GM18858 (cell line): ENCODE measurements at regions not wholly inside any gene's neighbourhood (a gene's known extent, or its start where the extent isn't known, plus 50 kb on each side); places are given as distances from the start of the nearest gene placed in this dataset.
A peak's percentile ranks its signal among the peaks of the same experiment; 100 is the strongest.

Experiments
- ATAC-seq: cut with Tn5 transposase; IDR thresholded peaks from one replicate; pipeline ENCODE4 v1.9.1; 2021; ENCODE audit not compliant: unreplicated experiment

- no peak for ATAC-seq
Measured at GRCh38 chr4:166600264-166600663, 634.0 kb downstream of the SPOCK3 start.

GRCh38 chr4:166602068-166602467 lies 632.2 kb downstream of the SPOCK3 start:
- ATAC-seq: no peak

DNA sequence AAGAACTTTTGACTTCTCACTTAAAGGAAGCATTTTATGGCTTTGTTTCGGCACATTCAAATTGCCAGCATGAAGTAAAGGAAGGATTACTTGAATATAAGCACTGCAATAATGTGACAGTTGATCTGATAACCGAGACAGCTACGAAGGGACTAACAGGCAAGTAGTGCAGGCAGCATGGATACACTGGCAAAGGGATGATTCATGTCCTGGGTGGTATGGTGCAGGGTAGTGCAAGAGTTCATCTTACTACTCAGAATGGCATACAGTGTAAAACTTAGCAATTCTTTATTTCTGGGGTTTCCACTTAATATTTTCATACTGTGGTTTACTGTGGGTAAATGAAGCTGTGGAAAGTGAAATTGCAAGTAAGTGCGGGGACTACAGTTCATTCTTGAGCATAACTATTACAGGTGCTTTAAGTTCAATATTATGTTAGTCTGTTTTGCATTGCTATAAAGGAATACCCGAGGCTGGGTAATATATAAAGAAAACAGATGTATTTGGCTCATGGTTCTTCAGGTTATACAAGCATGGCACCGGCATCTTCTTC lies 611.8 kb downstream of the SPOCK3 start:
- no peak for ATAC-seq

GRCh38 chr4:166625018-166625637 lies 609.2 kb downstream of the SPOCK3 start:
- peak; percentile 48 for ATAC-seq

GRCh38 chr4:166628454-166628853 lies 605.8 kb downstream of the SPOCK3 start:
- no peak for ATAC-seq

DNA sequence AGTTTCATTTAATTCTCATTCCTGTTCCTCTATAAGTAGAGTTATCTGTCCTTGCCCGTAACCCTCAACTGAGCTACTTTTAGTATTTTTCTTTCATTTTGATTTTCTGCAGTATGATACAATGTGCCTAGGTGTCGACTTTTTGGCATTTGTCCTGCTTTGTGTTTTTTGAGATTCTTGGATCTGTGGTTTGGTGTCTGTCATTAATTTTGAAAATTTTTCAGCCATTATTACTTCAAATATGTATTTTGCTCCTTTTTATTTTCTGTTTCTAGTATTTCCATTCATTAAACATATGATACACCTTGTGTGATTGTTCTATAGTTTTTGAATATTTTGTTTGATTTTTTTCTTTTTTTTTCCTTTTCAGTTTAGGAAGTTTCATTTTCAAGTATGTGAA lies 598.9 kb downstream of the SPOCK3 start:
- no peak for ATAC-seq

DNA sequence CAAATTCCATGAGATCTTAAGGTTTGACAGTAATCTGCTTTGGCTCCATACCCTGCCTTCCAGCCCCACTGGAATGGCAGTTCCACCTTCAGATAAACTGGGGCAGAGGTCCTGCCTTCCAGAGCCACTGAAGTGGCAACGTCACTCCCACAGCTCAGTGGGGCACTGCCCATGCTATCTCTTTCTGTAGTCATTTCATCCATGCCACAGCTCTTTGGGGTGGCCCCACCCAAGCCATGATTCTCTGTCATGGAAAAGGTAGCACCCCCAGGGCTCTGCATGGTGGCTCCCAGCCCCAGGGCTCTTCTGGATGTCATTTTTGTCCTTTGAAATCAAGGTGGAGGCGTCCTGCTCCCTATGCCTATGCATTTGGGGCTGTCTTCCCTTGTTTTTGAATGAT lies 596.5 kb downstream of the SPOCK3 start:
- ATAC-seq: no peak

DNA sequence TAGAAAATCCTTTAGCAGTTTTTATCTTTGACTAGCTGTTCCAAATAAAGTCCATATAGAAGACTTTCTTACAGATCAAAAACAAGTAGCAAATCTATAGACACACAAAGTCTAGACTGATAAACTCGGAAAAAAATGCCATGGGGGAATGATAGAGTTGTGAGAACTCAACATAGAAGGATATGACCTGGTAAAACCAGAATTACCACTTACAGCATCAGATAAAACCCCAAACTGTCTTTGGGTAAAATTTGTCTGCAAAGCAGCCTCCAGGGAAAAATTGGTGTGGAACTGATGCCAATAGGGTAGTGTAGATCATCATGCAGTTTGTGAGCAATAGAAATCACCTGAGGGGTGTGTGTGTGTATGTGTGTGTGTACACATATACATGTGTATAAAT lies 579.1 kb downstream of the SPOCK3 start:
- ATAC-seq: no peak

- ATAC-seq: no peak
Measured at GRCh38 chr4:166655705-166656104, 578.6 kb downstream of the SPOCK3 start.

DNA sequence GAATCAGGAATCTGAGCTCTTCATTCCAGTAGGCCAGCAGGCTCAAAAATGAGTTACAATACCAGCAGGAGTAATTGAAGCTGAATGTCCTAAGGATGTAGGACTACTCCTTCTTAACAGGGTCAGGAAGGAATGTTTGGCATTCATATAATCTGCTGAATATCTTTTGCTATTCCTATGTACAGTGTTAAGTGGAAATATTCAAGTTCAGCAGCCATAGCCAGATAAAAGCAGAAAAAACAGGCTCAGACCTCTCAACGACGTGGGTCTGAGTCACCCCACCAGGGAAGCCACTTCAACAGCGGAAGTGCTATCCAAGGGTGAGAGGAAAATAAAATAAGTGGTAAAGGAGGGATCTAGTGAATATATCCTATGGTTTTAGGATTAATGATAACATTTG lies 577.0 kb downstream of the SPOCK3 start:
- no peak for ATAC-seq

DNA sequence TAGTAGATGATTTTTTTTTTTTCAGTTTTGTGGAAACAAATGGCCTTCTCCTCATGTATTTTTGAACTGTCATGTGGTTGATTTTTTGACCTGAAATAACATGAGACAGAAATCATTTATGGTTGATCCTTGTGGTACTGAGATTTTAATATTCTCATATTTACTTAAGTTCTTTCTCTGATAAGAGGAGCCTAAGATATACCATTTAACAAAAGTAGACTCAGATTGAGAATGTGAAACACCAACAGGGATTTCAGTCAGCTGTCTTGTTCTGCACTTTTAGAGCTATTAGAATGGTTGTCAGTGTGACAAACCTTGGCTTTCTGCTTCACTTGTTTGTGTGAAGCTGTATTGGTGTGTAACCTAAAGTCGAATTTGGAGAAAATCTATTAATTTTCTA lies 575.7 kb downstream of the SPOCK3 start:
- peak; percentile 28 for ATAC-seq

GRCh38 chr4:166662266-166662843 lies 571.9 kb downstream of the SPOCK3 start:
- ATAC-seq: peak; percentile 92

DNA sequence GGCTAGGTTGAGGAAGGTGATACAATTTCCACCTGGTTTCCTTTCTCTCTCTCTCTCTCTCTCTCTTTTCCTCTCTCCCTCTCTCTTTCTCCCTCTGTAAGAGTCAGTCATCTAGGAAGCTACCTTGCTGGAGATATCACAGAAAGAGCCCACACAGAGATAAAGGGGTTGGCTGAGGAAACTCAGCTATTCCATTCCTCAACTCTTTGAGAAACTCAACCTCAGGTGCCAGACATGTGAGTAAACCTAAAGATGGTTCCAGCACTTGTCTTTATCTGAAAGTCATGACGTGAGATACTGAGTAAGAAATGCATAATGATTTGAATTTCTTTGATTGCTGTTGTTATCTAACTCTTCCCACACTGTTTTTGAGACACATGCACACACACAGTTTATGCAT lies 564.0 kb downstream of the SPOCK3 start:
- ATAC-seq: no peak

GRCh38 chr4:166673911-166674310 lies 560.4 kb downstream of the SPOCK3 start:
- ATAC-seq: no peak

DNA sequence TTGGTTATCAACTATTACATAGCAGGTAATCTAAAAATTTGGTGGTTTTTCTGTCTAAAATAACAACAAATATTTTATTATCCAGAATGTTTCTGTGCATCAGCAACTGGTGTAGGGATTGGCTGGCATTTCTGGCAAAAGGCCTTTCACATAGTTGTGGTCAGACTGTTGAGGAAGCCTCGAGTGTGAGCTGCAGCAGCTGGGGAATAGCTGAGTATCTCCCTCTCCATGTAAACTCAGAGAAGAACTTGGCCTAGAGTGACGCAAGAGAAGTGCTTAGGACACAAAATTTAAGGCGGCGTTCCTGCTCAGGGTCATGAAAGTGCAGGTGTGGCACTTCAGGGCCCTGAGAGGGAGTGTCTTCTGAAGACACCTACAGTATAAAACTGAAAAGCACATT lies 558.9 kb downstream of the SPOCK3 start:
- ATAC-seq: no peak

DNA sequence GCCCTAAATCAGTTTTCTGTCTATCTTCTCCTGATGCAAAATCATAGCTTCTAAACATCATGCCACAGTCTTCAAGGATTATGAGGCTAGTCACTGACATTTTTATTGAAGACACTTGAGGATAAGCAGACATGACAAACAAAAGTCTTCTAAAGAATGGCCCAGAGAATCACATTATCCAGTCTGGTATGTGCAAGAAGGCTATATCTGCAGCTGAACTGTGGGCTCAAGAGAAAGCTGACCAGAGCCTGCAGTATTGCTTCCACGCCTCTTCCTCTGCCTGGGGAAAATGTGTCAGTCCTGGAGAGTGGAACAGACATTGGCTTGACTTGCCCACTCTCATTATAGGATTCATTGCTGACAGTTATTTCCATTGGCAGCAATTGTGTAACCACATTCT lies 553.5 kb downstream of the SPOCK3 start:
- no peak for ATAC-seq

DNA sequence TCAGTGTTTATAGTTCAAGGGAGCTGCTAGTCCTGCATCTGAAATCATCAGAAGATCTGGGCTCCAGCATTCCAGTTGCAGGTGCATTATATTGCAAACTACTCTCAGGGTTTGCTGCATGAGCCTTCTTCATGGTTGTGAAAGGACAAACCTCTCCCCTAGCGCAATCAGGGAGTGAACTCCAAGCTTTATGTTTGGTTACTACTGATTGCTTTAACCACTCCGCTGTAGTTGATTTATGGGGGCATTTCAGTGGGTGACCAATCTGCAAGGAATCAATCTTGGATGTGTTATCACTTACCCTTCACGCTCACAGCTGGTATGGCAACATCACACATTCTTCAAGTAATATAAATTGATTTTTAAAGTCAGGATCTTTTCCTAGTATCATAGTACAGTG lies 552.1 kb downstream of the SPOCK3 start:
- ATAC-seq: no peak
